SK-N-SH treated with all-trans-retinoic acid at 6 μM for 48 hours (cell line): ENCODE measurements at regions not wholly inside any gene's neighbourhood (a gene's known extent, or its start where the extent isn't known, plus 50 kb on each side); places are given as distances from the start of the nearest gene placed in this dataset.

Source experiments
- ATAC-seq: fragments of 200-7000 bp; cut with Tn5 transposase; 3 replicates; pipeline ENCODE4 v1.9.1; 2020; ENCODE audit warnings: mild to moderate bottlenecking, moderate library complexity
- ARNTL ChIP-seq: fragments of 450-650 bp; formaldehyde crosslinking; IDR thresholded peaks from 2 replicates; pipeline ENCODE4 v1.5.0; 2020; ENCODE audit warnings: low read depth, mild to moderate bottlenecking, moderate library complexity, borderline replicate concordance
- BACH2 ChIP-seq: fragments of 250-450 bp; sonication (Bioruptor Pico); IDR thresholded peaks from 2 replicates; pipeline ENCODE4 v1.9.0; 2021; ENCODE audit warnings: mild to moderate bottlenecking, borderline replicate concordance
- CSDC2 ChIP-seq: fragments of 250-450 bp; sonication (Bioruptor Pico); IDR thresholded peaks from 2 replicates; pipeline ENCODE4 v1.5.0; 2020; ENCODE audit warnings: mild to moderate bottlenecking, moderate library complexity
- ESRRG ChIP-seq: fragments of 250-450 bp; sonication (Bioruptor Pico); IDR thresholded peaks from 2 replicates; pipeline ENCODE4 v1.6.1; 2021; ENCODE audit warnings: mild to moderate bottlenecking
- GLIS3 ChIP-seq: fragments of 250-450 bp; sonication (Bioruptor Pico); IDR thresholded peaks from 2 replicates; pipeline ENCODE4 v1.5.0; 2020; ENCODE audit warnings: mild to moderate bottlenecking, moderate library complexity
- ISL1 ChIP-seq: fragments of 250-450 bp; sonication (Bioruptor Pico); IDR thresholded peaks from 2 replicates; pipeline ENCODE4 v2.1.2; 2022; ENCODE audit warnings: mild to moderate bottlenecking, moderate library complexity
- OSR1 ChIP-seq: fragments of 250-450 bp; sonication (Bioruptor Pico); IDR thresholded peaks from 2 replicates; pipeline ENCODE4 v1.8.0; 2022; ENCODE audit warnings: moderate library complexity, mild to moderate bottlenecking, inconsistent platforms
- PATZ1 ChIP-seq: fragments of 250-450 bp; sonication (Bioruptor Pico); IDR thresholded peaks from 2 replicates; pipeline ENCODE4 v1.8.0; 2020; ENCODE audit warnings: mild to moderate bottlenecking, moderate library complexity, borderline replicate concordance
- PPARA ChIP-seq: fragments of 250-450 bp; sonication (Bioruptor Pico); IDR thresholded peaks from 2 replicates; pipeline ENCODE4 v1.5.0; 2020; ENCODE audit warnings: mild to moderate bottlenecking, borderline replicate concordance
- SNAI2 ChIP-seq: fragments of 250-450 bp; sonication (Bioruptor Pico); IDR thresholded peaks from 2 replicates; pipeline ENCODE4 v1.5.0; 2020; ENCODE audit warnings: mild to moderate bottlenecking, moderate library complexity
- TCF4 ChIP-seq: fragments of 250-450 bp; sonication (Bioruptor Pico); IDR thresholded peaks from 2 replicates; pipeline ENCODE4 v1.8.0; 2021; ENCODE audit warnings: mild to moderate bottlenecking, moderate library complexity, borderline replicate concordance
- TOX ChIP-seq: fragments of 250-450 bp; sonication (Bioruptor Pico); IDR thresholded peaks from 2 replicates; pipeline ENCODE4 v1.8.0; 2021; ENCODE audit warnings: mild to moderate bottlenecking, moderate library complexity, borderline replicate concordance
- TSHZ2 ChIP-seq: fragments of 250-450 bp; sonication (Bioruptor Pico); IDR thresholded peaks from 2 replicates; pipeline ENCODE4 v1.5.0; 2020; ENCODE audit warnings: mild to moderate bottlenecking, moderate library complexity
- ZC3H10 ChIP-seq: fragments of 250-450 bp; sonication (Bioruptor Pico); IDR thresholded peaks from 2 replicates; pipeline ENCODE4 v1.5.1; 2021; ENCODE audit warnings: mild to moderate bottlenecking, moderate library complexity
- ZFP3 ChIP-seq: fragments of 250-450 bp; sonication (Bioruptor Pico); IDR thresholded peaks from 2 replicates; pipeline ENCODE4 v1.5.0; 2020; ENCODE audit warnings: mild to moderate bottlenecking, moderate library complexity
- ZFP30 ChIP-seq: fragments of 450-650 bp; formaldehyde crosslinking; IDR thresholded peaks from 2 replicates; pipeline ENCODE4 v1.5.0; 2022; ENCODE audit warnings: mild to moderate bottlenecking, moderate library complexity
- ZNF565 ChIP-seq: fragments of 450-650 bp; formaldehyde crosslinking; conservative IDR thresholded peaks from 2 replicates; pipeline ENCODE4 v1.5.0; 2020; ENCODE audit warnings: low read depth, mild to moderate bottlenecking, moderate library complexity
- ZNF70 ChIP-seq: fragments of 450-650 bp; formaldehyde crosslinking; IDR thresholded peaks from 2 replicates; pipeline ENCODE4 v1.5.0; 2020; ENCODE audit warnings: mild to moderate bottlenecking, moderate library complexity
- ZNF8 ChIP-seq: fragments of 450-650 bp; formaldehyde crosslinking; IDR thresholded peaks from 2 replicates; pipeline ENCODE4 v1.5.0; 2020; ENCODE audit warnings: mild to moderate bottlenecking, moderate library complexity
- TF ChIP-seq, protein P1 (sequence below): fragments of 250-450 bp; sonication (Bioruptor Pico); IDR thresholded peaks from 2 replicates; pipeline ENCODE4 v1.5.1; 2020; ENCODE audit warnings: low read depth, mild to moderate bottlenecking, moderate library complexity
- TF ChIP-seq, protein P2 (sequence below): fragments of 250-450 bp; sonication (Bioruptor Pico); IDR thresholded peaks from 2 replicates; pipeline ENCODE4 v1.5.1; 2021; ENCODE audit warnings: mild to moderate bottlenecking, moderate library complexity

DNA sequence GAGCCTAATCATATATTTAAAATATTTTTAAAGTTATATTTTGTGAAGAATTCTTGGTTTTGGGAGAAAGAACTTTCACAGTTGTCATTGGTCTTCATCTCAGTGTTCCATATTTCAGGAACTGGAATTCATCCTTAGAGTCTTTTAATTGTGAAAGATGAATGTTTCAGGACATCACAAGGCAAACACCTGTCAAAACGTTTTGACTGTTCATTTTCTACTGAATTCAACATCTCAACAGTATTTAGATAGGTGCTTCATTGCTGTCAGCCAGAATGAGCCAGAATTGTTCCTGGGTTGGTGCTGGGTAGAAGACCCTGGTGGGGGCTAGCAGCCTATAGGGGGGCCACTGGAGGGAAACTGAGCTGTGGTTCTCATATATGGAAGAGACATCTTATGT is 255.1 kb upstream of the CXCR4 start:
- no peak for ATAC-seq
- TF ChIP-seq BACH2 (no peak), OSR1 (CRISPR knock-in tag) (no peak), ARNTL (no peak), ZFP3 (no peak), TOX (CRISPR knock-in tag) (no peak)

DNA sequence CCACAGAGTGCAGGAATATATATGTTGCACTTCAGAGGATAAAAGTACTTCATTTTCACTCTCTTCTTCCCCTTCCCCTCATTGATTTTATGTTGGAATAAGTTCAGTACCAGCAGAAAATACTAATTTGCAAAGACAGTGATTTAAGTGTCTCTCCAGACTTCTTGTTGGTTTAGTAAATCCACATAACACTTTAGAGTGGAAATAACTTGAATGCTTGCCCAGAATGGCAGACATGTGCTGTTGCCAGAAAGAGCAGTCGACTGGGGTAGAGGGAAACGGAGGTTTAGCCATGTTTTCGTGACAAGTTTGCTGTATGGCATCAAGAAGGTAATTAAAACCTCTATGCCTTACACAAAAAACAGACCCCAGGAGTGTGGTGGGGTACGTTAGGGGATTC is 246.0 kb upstream of the CXCR4 start:
- TF ChIP-seq TCF4 (CRISPR knock-in tag) (no peak), PATZ1 (CRISPR knock-in tag) (no peak)
- ATAC-seq: no peak

DNA sequence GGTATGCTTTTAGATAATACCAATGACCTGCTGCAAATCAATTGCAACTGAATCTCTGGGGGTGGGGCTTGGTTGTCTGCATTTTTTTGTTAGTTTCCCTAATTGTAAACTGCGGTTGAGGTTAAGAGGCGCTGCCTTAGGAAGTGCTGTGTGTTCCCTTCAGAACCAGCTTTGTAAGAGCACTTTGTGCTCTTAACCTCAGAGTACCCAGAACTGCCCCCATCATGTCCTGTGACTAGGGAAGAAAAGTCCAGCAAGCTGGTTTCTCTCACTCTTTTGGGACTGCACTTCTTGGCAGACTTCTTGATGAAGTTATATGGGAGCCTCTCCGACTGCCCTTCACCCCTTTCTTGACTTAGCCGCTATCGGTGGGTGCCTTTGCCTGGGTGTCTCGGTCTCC is 245.5 kb upstream of the CXCR4 start:
- ATAC-seq: no peak
- no peak for TF ChIP-seq ZNF70 (CRISPR knock-in tag)
- no peak for TF ChIP-seq ZNF8 (CRISPR knock-in tag)
- TF ChIP-seq TCF4 (CRISPR knock-in tag): no peak
- TF ChIP-seq CSDC2 (CRISPR knock-in tag): no peak
- no peak for TF ChIP-seq SNAI2 (CRISPR knock-in tag)
- no peak for TF ChIP-seq PPARA (CRISPR knock-in tag)
- no peak for TF ChIP-seq GLIS3 (CRISPR knock-in tag)
- TF ChIP-seq, protein P1, sequence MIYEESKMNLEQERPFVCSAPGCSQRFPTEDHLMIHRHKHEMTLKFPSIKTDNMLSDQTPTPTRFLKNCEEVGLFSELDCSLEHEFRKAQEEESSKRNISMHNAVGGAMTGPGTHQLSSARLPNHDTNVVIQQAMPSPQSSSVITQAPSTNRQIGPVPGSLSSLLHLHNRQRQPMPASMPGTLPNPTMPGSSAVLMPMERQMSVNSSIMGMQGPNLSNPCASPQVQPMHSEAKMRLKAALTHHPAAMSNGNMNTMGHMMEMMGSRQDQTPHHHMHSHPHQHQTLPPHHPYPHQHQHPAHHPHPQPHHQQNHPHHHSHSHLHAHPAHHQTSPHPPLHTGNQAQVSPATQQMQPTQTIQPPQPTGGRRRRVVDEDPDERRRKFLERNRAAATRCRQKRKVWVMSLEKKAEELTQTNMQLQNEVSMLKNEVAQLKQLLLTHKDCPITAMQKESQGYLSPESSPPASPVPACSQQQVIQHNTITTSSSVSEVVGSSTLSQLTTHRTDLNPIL (CRISPR knock-in tag): no peak
- TF ChIP-seq ZNF565 (CRISPR knock-in tag): no peak
- no peak for TF ChIP-seq ZC3H10 (CRISPR knock-in tag)
- no peak for TF ChIP-seq ISL1 (CRISPR knock-in tag)
- TF ChIP-seq OSR1 (CRISPR knock-in tag): no peak

DNA sequence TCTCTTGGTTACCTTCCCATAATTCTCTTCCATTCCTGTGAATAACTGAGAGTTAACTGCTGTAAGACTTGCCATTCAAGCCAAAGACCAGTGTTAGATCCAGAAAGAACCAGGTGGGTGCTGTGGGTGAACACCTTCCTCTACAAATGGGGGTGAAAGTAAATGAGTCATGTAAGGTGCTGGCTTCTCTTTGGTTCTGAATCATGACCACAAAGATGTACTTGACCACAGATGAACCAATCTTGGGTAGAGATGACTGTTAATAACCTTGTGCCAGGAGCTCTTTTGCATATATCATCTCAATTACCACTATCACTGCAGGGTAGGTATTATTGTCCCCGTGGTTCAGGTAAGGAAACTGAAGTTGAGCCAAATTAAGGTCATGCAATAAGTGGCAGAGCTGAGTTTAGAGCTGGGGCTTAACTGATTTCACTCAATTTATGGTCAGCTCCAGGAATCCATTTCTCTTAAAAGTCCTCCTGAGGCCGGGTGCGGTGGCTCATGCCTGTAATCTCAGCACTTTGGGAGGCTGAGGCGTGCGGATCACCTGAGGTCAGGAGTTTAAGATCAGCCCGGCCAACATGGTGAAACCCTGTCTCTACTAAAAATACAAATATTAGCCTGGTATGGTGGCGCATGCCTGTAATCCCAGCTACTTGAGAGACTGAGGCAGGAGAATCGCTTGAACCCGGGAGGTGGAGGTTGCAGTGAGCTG is 244.9 kb upstream of the CXCR4 start:
- TF ChIP-seq ZC3H10 (CRISPR knock-in tag) (no peak), OSR1 (CRISPR knock-in tag) (no peak), ZFP3 (no peak), ZFP30 (CRISPR knock-in tag) (no peak), ESRRG (CRISPR knock-in tag) (no peak), GLIS3 (CRISPR knock-in tag) (no peak)
- TF ChIP-seq, protein P2, sequence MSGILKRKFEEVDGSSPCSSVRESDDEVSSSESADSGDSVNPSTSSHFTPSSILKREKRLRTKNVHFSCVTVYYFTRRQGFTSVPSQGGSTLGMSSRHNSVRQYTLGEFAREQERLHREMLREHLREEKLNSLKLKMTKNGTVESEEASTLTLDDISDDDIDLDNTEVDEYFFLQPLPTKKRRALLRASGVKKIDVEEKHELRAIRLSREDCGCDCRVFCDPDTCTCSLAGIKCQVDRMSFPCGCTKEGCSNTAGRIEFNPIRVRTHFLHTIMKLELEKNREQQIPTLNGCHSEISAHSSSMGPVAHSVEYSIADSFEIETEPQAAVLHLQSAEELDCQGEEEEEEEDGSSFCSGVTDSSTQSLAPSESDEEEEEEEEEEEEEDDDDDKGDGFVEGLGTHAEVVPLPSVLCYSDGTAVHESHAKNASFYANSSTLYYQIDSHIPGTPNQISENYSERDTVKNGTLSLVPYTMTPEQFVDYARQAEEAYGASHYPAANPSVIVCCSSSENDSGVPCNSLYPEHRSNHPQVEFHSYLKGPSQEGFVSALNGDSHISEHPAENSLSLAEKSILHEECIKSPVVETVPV (CRISPR knock-in tag): no peak
- no peak for ATAC-seq

DNA sequence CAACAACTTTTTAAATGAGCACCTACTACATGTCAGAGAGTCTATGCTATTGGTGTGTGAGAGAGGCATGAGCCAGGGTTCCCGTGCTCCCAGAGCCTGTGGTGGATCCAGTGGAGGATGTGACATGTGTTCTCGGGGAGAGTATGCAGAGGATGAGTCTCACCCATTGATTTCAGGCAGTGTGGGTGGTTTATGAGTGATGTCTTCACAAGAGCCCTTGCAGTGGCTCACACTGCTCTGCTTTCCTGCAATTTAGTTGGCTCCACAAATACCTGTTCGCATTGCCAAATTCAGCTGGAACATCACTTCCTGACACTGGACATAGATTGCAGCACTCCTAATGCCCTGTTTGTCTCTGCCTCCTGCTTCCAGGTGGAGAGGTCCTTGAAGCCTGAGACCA is 243.6 kb upstream of the CXCR4 start:
- ATAC-seq: no peak
- TF ChIP-seq, protein P2 (CRISPR knock-in tag): no peak
- no peak for TF ChIP-seq CSDC2 (CRISPR knock-in tag)
- no peak for TF ChIP-seq ZNF565 (CRISPR knock-in tag)
- TF ChIP-seq ZFP3: no peak
- TF ChIP-seq ZFP30 (CRISPR knock-in tag): no peak
- no peak for TF ChIP-seq PATZ1 (CRISPR knock-in tag)
- no peak for TF ChIP-seq BACH2
- TF ChIP-seq GLIS3 (CRISPR knock-in tag): no peak
- no peak for TF ChIP-seq TSHZ2 (CRISPR knock-in tag)
- TF ChIP-seq, protein P1 (CRISPR knock-in tag): no peak
- TF ChIP-seq TCF4 (CRISPR knock-in tag): no peak
- TF ChIP-seq ZNF8 (CRISPR knock-in tag): no peak
- TF ChIP-seq SNAI2 (CRISPR knock-in tag): no peak
- TF ChIP-seq ARNTL: no peak
